Neural cell (in vitro differentiated cells): ENCODE measurements at regions not wholly inside any gene's neighbourhood (a gene's known extent, or its start where the extent isn't known, plus 50 kb on each side); places are given as distances from the start of the nearest gene placed in this dataset.

Experiments used
- H2AFZ ChIP-seq: fragments of 200-600, 300-800 bp; sonication (generic), shearing (Covaris generic); 2 replicates; pipeline ENCODE4 v1.6.0; 2014; ENCODE audit warnings: low read depth, mild to moderate bottlenecking, antibody characterized with exemption, low read length, moderate library complexity
- H3F3A ChIP-seq: fragments of 200-600 bp; shearing (Covaris generic); 2 replicates; pipeline ENCODE4 v1.6.1; 2016; ENCODE audit warnings: mild to moderate bottlenecking, moderate library complexity, mixed read lengths, antibody characterized with exemption, low read length; ENCODE audit not compliant: insufficient read depth, poor library complexity, severe bottlenecking
- H3K27ac ChIP-seq: fragments of 200-600, 300-800 bp; sonication (generic), shearing (Covaris generic); 2 replicates; pipeline ENCODE4 v1.5.1; 2014; ENCODE audit warnings: mild to moderate bottlenecking, low read length, moderate library complexity
- H3K27me3 ChIP-seq: fragments of 300-800, 200-600 bp; sonication (generic), shearing (Covaris generic); 2 replicates; pipeline ENCODE4 v1.6.0; 2014; ENCODE audit warnings: mild to moderate bottlenecking, low read depth, low read length, moderate library complexity; ENCODE audit not compliant: insufficient read depth
- H3K36me3 ChIP-seq: fragments of 300-800, 200-600 bp; sonication (generic), shearing (Covaris generic); 2 replicates; pipeline ENCODE4 v1.5.1; 2014; ENCODE audit warnings: mild to moderate bottlenecking, antibody characterized with exemption, low read length, moderate library complexity; ENCODE audit not compliant: insufficient read depth
- H3K4me2 ChIP-seq: fragments of 300-800, 200-600 bp; sonication (generic), shearing (Covaris generic); 2 replicates; pipeline ENCODE4 v1.6.0; 2014; ENCODE audit warnings: mild to moderate bottlenecking, low read length
- H3K4me3 ChIP-seq: fragments of 300-800, 200-600 bp; sonication (generic), shearing (Covaris generic); 2 replicates; pipeline ENCODE4 v1.5.1; 2014; ENCODE audit warnings: mild to moderate bottlenecking, low read length, moderate library complexity
- H3K79me2 ChIP-seq: fragments of 200-600 bp; shearing (Covaris generic); replicated peaks from 2 replicates; pipeline ENCODE4 v1.6.0; 2014; ENCODE audit warnings: mild to moderate bottlenecking, low read length, moderate library complexity; ENCODE audit not compliant: insufficient read depth
- H3K9ac ChIP-seq: fragments of 300-800, 200-600 bp; sonication (generic), shearing (Covaris generic); 2 replicates; pipeline ENCODE4 v1.6.1; 2016; ENCODE audit warnings: mild to moderate bottlenecking, low read length, mixed read lengths
- H3K9me2 ChIP-seq: fragments of 200-600 bp; shearing (Covaris generic); 2 replicates; pipeline ENCODE4 v1.6.1; 2016; ENCODE audit warnings: mild to moderate bottlenecking, low read length, mixed read lengths; ENCODE audit not compliant: insufficient read depth
- H3K9me3 ChIP-seq: fragments of 200-600, 300-800 bp; sonication (generic), shearing (Covaris generic); 2 replicates; pipeline ENCODE4 v1.6.1; 2016; ENCODE audit warnings: mild to moderate bottlenecking, mixed run types, low read length, moderate library complexity, mixed read lengths
- H4K20me1 ChIP-seq: fragments of 200-600 bp; shearing (Covaris generic); 2 replicates; pipeline ENCODE4 v1.6.1; 2016; ENCODE audit warnings: mild to moderate bottlenecking, mixed run types; ENCODE audit not compliant: insufficient read depth
- CTCF ChIP-seq: fragments of 450-650 bp; IDR thresholded peaks from 2 replicates; pipeline ENCODE4 v1.5.1; 2014; ENCODE audit warnings: antibody characterized with exemption, mild to moderate bottlenecking, moderate library complexity; ENCODE audit not compliant: poor library complexity, severe bottlenecking
- EP300 ChIP-seq: fragments of 450-650 bp; conservative IDR thresholded peaks from 2 replicates; pipeline ENCODE4 v1.6.1; 2014; ENCODE audit warnings: antibody characterized with exemption, mild to moderate bottlenecking, moderate library complexity; ENCODE audit not compliant: poor library complexity, severe bottlenecking
- EZH2 ChIP-seq: fragments of 200-600, 300-800 bp; shearing (Covaris generic), sonication (generic); IDR thresholded peaks from 2 replicates; pipeline ENCODE4 v1.6.1; 2014; ENCODE audit warnings: antibody characterized with exemption, low read length, borderline replicate concordance, mild to moderate bottlenecking; ENCODE audit not compliant: insufficient read depth, poor library complexity, severe bottlenecking
- MXI1 ChIP-seq: fragments of 450-650 bp; conservative IDR thresholded peaks from 2 replicates; pipeline ENCODE4 v1.6.1; 2014; ENCODE audit warnings: antibody characterized with exemption, mild to moderate bottlenecking; ENCODE audit not compliant: poor library complexity, severe bottlenecking
- POLR2AphosphoS5 ChIP-seq: IDR thresholded peaks from 2 replicates; pipeline ENCODE4 v1.6.1; 2012
- RAD21 ChIP-seq: fragments of 450-650 bp; conservative IDR thresholded peaks from 2 replicates; pipeline ENCODE4 v1.6.1; 2014; ENCODE audit warnings: antibody characterized with exemption, mild to moderate bottlenecking, moderate library complexity
- REST ChIP-seq: IDR thresholded peaks from 2 replicates; pipeline ENCODE4 v1.6.1; 2012; ENCODE audit warnings: borderline replicate concordance
- SMC3 ChIP-seq: fragments of 450-650 bp; conservative IDR thresholded peaks from 2 replicates; pipeline ENCODE4 v1.6.1; 2014; ENCODE audit warnings: antibody characterized with exemption, mild to moderate bottlenecking, moderate library complexity; ENCODE audit not compliant: poor library complexity
- TAF1 ChIP-seq: IDR thresholded peaks from 2 replicates; pipeline ENCODE4 v1.6.1; 2012; ENCODE audit warnings: low read depth

- no peak overlapping the region for H3K4me2 ChIP-seq
- no peak overlapping the region for H3K4me3 ChIP-seq
- no peak overlapping the region for H3K27ac ChIP-seq
- no peak overlapping the region for H3K9ac ChIP-seq
- H2AFZ ChIP-seq: no peak overlapping the region
- no peaks in the 10 kb centered on the region for H3K9me3 ChIP-seq
- no peak for TF ChIP-seq CTCF
- H4K20me1 ChIP-seq: no peaks in the 10 kb centered on the region
- H3F3A ChIP-seq: no peaks in the 10 kb centered on the region
- no peaks in the 10 kb centered on the region for H3K27me3 ChIP-seq
- H3K36me3 ChIP-seq: no peaks in the 10 kb centered on the region
- no peaks in the 10 kb centered on the region for H3K79me2 ChIP-seq
- H3K9me2 ChIP-seq: no peaks in the 10 kb centered on the region
Measured at GRCh38 chr6:71649915-71650314, 236.4 kb upstream of the RIMS1 start.

DNA sequence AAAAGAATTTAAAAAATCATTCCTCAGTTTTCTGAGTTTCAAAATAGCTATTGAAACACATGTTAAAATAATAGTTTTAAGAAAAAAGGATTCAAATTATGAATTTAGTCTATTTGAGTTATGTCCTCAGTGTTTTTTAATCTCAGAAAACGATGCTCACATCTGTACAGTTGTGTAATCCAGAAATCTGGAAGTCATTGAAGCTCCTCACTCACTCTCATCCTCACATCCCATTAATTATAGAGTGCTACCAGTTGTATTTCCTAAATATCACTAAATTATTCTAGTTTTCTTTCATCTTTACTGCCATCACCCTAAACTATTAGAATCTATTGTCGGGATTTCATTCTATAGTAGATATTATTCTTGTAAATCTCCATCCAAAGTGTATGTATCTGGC lies 234.7 kb upstream of the RIMS1 start:
- no peaks in the 10 kb centered on the region for H4K20me1 ChIP-seq
- no peaks in the 10 kb centered on the region for H3K79me2 ChIP-seq
- H3K27ac ChIP-seq: no peak overlapping the region
- H3K4me3 ChIP-seq: no peak overlapping the region
- H3K9me3 ChIP-seq: no peaks in the 10 kb centered on the region
- H3K9ac ChIP-seq: no peak overlapping the region
- H3K36me3 ChIP-seq: no peaks in the 10 kb centered on the region
- H3K27me3 ChIP-seq: no peaks in the 10 kb centered on the region
- no peaks in the 10 kb centered on the region for H3F3A ChIP-seq
- no peaks in the 10 kb centered on the region for H3K9me2 ChIP-seq
- no peak overlapping the region for H2AFZ ChIP-seq
- no peak overlapping the region for H3K4me2 ChIP-seq
- TF ChIP-seq POLR2AphosphoS5 (no peak), REST (no peak), EP300 (no peak), MXI1 (no peak), RAD21 (no peak), TAF1 (no peak), EZH2 (no peak), SMC3 (no peak), CTCF (no peak)
